ENCODE measurements at regions not wholly inside any gene's neighbourhood (a gene's known extent, or its start where the extent isn't known, plus 50 kb on each side); places are given as distances from the start of the nearest gene placed in this dataset.
"Not testable (repeated sequence)": the region's sequence is repeated elsewhere in the genome, so short reads cannot be mapped to it uniquely, and the experiment has no call there.

DNA sequence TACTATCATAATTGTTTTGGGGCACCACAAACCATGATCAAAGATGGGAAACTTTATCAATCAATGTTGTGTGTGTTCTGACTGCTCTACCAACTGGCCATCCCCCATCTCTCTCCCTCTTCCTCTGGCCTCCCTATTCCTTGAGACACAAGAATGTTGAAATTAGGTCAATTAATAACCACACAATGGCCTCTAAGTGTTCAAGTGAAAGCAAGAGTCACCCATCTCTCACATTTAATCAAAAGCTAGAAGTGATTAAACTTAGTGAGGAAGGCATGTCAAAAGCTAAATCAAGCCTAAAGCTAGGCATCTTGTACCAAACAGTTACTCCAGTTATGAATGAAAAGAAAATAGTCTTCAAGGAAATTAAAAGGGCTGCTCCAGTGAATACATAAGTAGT is 390.3 kb upstream of the NFIA start:
- DNase-seq (ENCODE audit: low spot score in 2 of 2), result no peak
- Histone ChIP-seq H3K27ac (no peak overlapping the region), H3K27me3 (no peaks in the 10 kb centered on the region), H3K4me3 (no peak overlapping the region), H3K4me1 (no peaks in the 10 kb centered on the region), H3K9me3 (peaks cover 0 to 12% of the 10 kb centered on the region in 2 donors), H3K36me3 (no peaks in the 10 kb centered on the region)
- intact Hi-C loops (cut with DNase I), result no loop called here
- TF ChIP-seq, protein P1, sequence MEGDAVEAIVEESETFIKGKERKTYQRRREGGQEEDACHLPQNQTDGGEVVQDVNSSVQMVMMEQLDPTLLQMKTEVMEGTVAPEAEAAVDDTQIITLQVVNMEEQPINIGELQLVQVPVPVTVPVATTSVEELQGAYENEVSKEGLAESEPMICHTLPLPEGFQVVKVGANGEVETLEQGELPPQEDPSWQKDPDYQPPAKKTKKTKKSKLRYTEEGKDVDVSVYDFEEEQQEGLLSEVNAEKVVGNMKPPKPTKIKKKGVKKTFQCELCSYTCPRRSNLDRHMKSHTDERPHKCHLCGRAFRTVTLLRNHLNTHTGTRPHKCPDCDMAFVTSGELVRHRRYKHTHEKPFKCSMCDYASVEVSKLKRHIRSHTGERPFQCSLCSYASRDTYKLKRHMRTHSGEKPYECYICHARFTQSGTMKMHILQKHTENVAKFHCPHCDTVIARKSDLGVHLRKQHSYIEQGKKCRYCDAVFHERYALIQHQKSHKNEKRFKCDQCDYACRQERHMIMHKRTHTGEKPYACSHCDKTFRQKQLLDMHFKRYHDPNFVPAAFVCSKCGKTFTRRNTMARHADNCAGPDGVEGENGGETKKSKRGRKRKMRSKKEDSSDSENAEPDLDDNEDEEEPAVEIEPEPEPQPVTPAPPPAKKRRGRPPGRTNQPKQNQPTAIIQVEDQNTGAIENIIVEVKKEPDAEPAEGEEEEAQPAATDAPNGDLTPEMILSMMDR (IDR thresholded peaks at IDR 0.05), result no peak

DNA sequence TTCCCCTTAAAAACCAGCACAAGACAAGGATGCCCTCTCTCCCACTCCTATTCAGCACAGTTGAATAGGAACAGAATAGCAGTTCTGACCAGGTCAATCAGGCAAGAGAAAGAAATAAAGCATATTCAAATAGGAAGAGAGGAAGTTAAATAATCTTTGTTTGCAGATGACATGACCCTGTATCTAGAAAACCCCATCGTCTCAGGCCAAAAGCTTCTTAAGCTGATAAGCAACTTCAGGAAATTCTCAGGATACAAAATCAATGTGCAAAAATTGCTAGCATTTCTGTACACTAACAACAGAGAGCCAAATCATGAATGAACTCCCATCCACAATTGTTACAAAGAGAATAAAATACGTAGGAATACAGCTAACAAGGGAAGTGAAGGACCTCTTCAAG is 394.1 kb upstream of the NFIA start:
- intact Hi-C loops (cut with DNase I); DNase-seq (ENCODE audit: low spot score in 2 of 2); H3K4me1 ChIP-seq; H3K4me3 ChIP-seq; H3K36me3 ChIP-seq; H3K9me3 ChIP-seq; H3K27ac ChIP-seq; H3K27me3 ChIP-seq: not testable (repeated sequence)

DNA sequence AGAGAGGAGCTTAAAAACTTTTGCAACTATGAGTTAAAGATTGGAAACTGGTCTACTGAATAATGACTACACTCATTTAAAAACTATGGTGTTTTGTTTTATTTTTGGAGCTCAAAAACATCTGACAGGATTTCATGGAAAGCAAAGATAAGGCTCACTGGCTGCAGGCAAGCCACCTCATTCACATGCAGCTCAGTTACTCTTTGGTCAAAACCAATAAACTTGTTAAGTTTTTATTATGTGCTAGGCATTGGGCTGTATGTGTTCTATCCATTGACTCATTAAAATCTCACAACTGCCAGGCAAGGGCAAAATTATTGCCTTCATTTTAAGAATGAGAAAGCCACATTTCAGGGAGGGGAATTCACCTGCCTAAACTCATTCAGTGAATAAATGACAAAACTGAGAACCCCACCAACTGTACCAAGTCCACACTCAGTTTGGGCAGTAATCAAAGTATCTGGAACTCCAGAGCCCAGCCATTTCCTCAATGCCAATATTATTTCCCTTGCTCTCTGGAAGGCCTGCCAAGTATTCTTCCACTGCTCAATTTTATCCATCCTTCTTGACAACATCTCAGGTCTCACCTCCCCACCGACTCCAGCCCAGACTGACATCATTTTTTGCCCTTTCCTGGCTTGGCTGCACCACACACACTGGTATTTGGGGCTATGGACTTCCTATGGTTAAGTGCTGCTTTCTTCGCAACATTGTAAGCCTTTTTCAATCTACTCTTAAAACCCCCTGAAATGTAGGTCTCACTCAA is 401.1 kb upstream of the NFIA start:
- no peaks in the 10 kb centered on the region for H3K27me3 ChIP-seq
- H3K9me3 ChIP-seq, result no peaks in the 10 kb centered on the region
- no peaks in the 10 kb centered on the region for H3K36me3 ChIP-seq
- intact Hi-C loops (cut with DNase I), result no loop called here
- TF ChIP-seq, protein P1 (IDR thresholded peaks at IDR 0.05), result no peak
- no peak for DNase-seq (ENCODE audit: low spot score in 2 of 2)
- no peak overlapping the region for H3K4me3 ChIP-seq
- no peaks in the 10 kb centered on the region for H3K4me1 ChIP-seq
- H3K27ac ChIP-seq, result no peak overlapping the region

DNA sequence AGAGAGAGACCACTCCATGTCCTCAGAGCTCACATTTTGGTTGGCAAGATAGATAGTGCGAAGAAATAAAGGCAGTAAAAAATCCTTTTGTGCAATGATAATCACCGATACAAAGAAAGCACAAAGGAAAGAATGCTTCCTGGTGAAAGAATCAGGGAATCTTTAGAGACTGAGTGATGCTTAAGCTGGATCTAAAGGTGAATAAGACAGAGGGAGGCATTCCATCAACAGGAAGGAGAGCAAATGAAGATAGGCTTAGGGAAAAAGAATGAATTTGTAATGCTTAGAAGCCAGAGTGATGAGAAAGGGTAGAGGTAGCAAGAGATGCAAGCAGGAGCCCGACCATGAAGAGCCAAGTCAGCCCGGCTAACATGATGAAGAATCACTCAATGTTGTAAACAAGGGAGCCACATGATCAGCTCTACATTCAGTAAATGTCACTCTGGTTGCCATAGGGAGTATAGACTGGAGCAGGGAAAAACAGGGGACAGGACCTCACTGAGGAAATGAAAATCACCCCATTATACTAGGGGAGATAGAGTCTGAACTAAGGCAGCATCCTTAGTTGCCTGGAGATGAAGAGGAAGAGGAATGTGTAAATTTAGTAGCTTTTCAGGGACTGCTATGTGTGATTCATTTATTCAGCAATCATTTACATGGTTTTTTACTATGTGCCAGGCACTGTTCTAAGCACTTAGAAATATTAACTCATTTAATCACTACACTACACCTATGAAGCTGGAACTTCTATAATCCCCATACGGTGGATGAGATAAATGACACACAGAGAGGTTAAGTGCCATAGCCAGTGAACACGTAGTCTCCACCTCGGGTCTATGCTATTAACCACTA is 402.6 kb upstream of the NFIA start:
- TF ChIP-seq, protein P1 (IDR thresholded peaks at IDR 0.05), result no peak
- Histone ChIP-seq H3K27me3 (no peaks in the 10 kb centered on the region), H3K4me3 (no peak overlapping the region), H3K36me3 (no peaks in the 10 kb centered on the region), H3K9me3 (no peaks in the 10 kb centered on the region), H3K27ac (no peak overlapping the region), H3K4me1 (no peaks in the 10 kb centered on the region)
- no peak for DNase-seq (ENCODE audit: low spot score in 2 of 2)
- intact Hi-C loops (cut with DNase I), result no loop called here

DNA sequence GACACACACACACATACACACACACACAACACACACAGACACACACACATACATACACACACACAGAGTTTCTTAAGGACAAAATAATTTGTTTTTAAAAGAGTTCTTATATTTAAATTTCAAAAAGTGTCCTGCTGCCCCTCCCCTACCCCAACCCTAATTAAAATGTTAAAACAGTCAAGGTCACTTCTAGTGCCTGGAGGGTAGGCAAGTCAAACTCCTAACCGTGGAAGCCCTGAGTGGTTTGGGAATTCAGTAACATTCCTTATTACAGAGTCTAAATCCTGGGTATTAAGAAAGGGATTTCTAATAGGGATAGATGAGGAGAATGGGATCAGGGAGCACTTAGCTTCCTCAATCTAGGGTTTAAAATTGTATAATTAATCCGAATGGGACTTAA is 403.6 kb upstream of the NFIA start:
- Histone ChIP-seq H3K36me3 (no peaks in the 10 kb centered on the region), H3K27ac (no peak overlapping the region), H3K27me3 (no peaks in the 10 kb centered on the region), H3K4me3 (no peak overlapping the region), H3K9me3 (no peaks in the 10 kb centered on the region), H3K4me1 (no peaks in the 10 kb centered on the region)
- no peak for DNase-seq (ENCODE audit: low spot score in 2 of 2)
- intact Hi-C loops (cut with DNase I), result no loop called here
- TF ChIP-seq, protein P1 (IDR thresholded peaks at IDR 0.05), result no peak

DNA sequence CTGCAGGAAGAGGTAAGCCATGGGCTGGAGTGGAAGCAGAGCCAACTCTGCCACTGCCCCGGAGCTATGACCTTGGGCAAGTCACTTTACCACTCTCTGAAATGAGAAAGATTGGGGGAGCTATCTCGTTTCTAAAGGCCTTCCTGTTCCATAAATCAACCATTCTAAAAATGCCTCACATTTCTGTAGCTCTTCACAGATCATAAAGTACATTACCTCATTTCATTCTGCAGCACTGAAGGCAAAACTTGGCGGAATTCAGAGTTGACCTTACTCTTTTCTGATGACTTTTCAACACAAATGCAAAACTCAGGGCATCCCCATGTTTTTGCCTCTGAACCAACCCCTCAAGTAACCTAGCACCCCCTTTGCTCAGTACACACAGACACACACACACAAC is 404.0 kb upstream of the NFIA start:
- Histone ChIP-seq H3K36me3 (no peaks in the 10 kb centered on the region), H3K4me1 (no peaks in the 10 kb centered on the region), H3K4me3 (no peak overlapping the region), H3K27me3 (no peaks in the 10 kb centered on the region), H3K27ac (no peak overlapping the region), H3K9me3 (no peaks in the 10 kb centered on the region)
- no peak for DNase-seq (ENCODE audit: low spot score in 2 of 2)
- intact Hi-C loops (cut with DNase I), result no loop called here
- TF ChIP-seq, protein P1 (IDR thresholded peaks at IDR 0.05), result no peak
